Upper lobe of right lung (tissue), 1 donor: ENCODE measurements at regions not wholly inside any gene's neighbourhood (a gene's known extent, or its start where the extent isn't known, plus 50 kb on each side); places are given as distances from the start of the nearest gene placed in this dataset.

Source experiments
- ATAC-seq: fragments of 200-7000 bp; cut with Tn5 transposase; one replicate; pipeline ENCODE4 v1.9.1; 2020; ENCODE audit warnings: mild to moderate bottlenecking, moderate library complexity
- DNase-seq: peaks from one replicate; pipeline ENCODE4 v3.0.0-alpha.2; 2020
- H3K27ac ChIP-seq: fragments of 200-600 bp; one replicate; pipeline ENCODE4 v1.8.0; 2022
- H3K27me3 ChIP-seq: fragments of 200-600 bp; one replicate; pipeline ENCODE4 v1.8.0; 2022; ENCODE audit warnings: mild to moderate bottlenecking
- H3K36me3 ChIP-seq: fragments of 200-600 bp; one replicate; pipeline ENCODE4 v1.8.0; 2022
- H3K4me1 ChIP-seq: fragments of 200-600 bp; one replicate; pipeline ENCODE4 v1.8.0; 2022
- H3K4me3 ChIP-seq: fragments of 200-600 bp; one replicate; pipeline ENCODE4 v1.8.0; 2022; ENCODE audit warnings: mild to moderate bottlenecking
- H3K9me3 ChIP-seq: fragments of 200-600 bp; one replicate; pipeline ENCODE4 v1.8.0; 2022
- CTCF ChIP-seq: fragments of 200-600 bp; IDR thresholded peaks from one replicate; pipeline ENCODE4 v1.8.0; 2022; ENCODE audit warnings: antibody characterized with exemption
- intact Hi-C: fragments of 100-400 bp; cut with DNase I; formaldehyde crosslinking; loops from one replicate; pipeline ENCODE4 v1.11.0; 2022
- donor health status: DM: no; HTN: yes; CAD: no; lungs with severe emphysema.

- H3K9me3 ChIP-seq: no peaks in the 10 kb centered on the region
- TF ChIP-seq CTCF: no peak
- no peak for DNase-seq
- H3K36me3 ChIP-seq: no peaks in the 10 kb centered on the region
- no peaks in the 10 kb centered on the region for H3K27me3 ChIP-seq
- H3K27ac ChIP-seq: no peak overlapping the region
- intact Hi-C loops: no loop called here
- no peak for ATAC-seq
- no peaks in the 10 kb centered on the region for H3K4me1 ChIP-seq
- no peak overlapping the region for H3K4me3 ChIP-seq
Observed at GRCh38 chr10:83469728-83470331, 669.5 kb upstream of the GHITM start.

- no peak for TF ChIP-seq CTCF
- no peaks in the 10 kb centered on the region for H3K9me3 ChIP-seq
Observed at GRCh38 chr10:83476211-83476610, 663.1 kb upstream of the GHITM start.

GRCh38 chr10:83489161-83489560, 650.1 kb upstream of the GHITM start:
- H3K9me3 ChIP-seq: no peaks in the 10 kb centered on the region
- intact Hi-C loops: no loop called here
- H3K4me1 ChIP-seq: no peaks in the 10 kb centered on the region
- no peak overlapping the region for H3K4me3 ChIP-seq
- H3K27ac ChIP-seq: no peak overlapping the region
- ATAC-seq (no peak), DNase-seq (no peak)
- H3K27me3 ChIP-seq: no peaks in the 10 kb centered on the region
- H3K36me3 ChIP-seq: no peaks in the 10 kb centered on the region
- no peak for TF ChIP-seq CTCF

More at GRCh38 chr10:83476211-83476610, 663.1 kb upstream of the GHITM start:
- Histone ChIP-seq H3K27ac (no peak overlapping the region), H3K4me1 (no peaks in the 10 kb centered on the region), H3K36me3 (no peaks in the 10 kb centered on the region), H3K4me3 (no peak overlapping the region), H3K27me3 (no peaks in the 10 kb centered on the region)
- ATAC-seq: no peak
- intact Hi-C loops: no loop called here
- DNase-seq: no peak

- no peak for DNase-seq
- Histone ChIP-seq H3K4me1 (no peaks in the 10 kb centered on the region), H3K9me3 (no peaks in the 10 kb centered on the region), H3K27ac (no peak overlapping the region), H3K4me3 (no peak overlapping the region), H3K27me3 (no peaks in the 10 kb centered on the region), H3K36me3 (no peaks in the 10 kb centered on the region)
- TF ChIP-seq CTCF: no peak
- no peak for ATAC-seq
- intact Hi-C loops: no loop called here
Observed at GRCh38 chr10:83492004-83492403, 647.3 kb upstream of the GHITM start.

- intact Hi-C loops: no loop called here
- ATAC-seq (no peak), DNase-seq (no peak)
- TF ChIP-seq CTCF: no peak
- Histone ChIP-seq H3K27ac (no peak overlapping the region), H3K9me3 (no peaks in the 10 kb centered on the region), H3K4me3 (no peak overlapping the region), H3K4me1 (no peaks in the 10 kb centered on the region), H3K27me3 (no peaks in the 10 kb centered on the region), H3K36me3 (no peaks in the 10 kb centered on the region)
Observed at GRCh38 chr10:83512681-83513080, 626.6 kb upstream of the GHITM start.

- H3K27me3 ChIP-seq: no peaks in the 10 kb centered on the region
- H3K36me3 ChIP-seq: no peaks in the 10 kb centered on the region
- H3K4me1 ChIP-seq: no peaks in the 10 kb centered on the region
- DNase-seq (no peak), ATAC-seq (no peak)
- H3K4me3 ChIP-seq: no peak overlapping the region
- intact Hi-C loops: no loop called here
- no peak for TF ChIP-seq CTCF
- no peak overlapping the region for H3K27ac ChIP-seq
- no peaks in the 10 kb centered on the region for H3K9me3 ChIP-seq
Observed at GRCh38 chr10:83515001-83515400, 624.3 kb upstream of the GHITM start.
